ENCODE measurements at regions not wholly inside any gene's neighbourhood (a gene's known extent, or its start where the extent isn't known, plus 50 kb on each side); places are given as distances from the start of the nearest gene placed in this dataset.

- no peak for DNase-seq
Measured at GRCh38 chr2:11018651-11019185, 107.0 kb downstream of the KCNF1 start.

GRCh38 chr2:11019614-11020013 is 107.9 kb downstream of the KCNF1 start:
- DNase-seq: no peak

DNA sequence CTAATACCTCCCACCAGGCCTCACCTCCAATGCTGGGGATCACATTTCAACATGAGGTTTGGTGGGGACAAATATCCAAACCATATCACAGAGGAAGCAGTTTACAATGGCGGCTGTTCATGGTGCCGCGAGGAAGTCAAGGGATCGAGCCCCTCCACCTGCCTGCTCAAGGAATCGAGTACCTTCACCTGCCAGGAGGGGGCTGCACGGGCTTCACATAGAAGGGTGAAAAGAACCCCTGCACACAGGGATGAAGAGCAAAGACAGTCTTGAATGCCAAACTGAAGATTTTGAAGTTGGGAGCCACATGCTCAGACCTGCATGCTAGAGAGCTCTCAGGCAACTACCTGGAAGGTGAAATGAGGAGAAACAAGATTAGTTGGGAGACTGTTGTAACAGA is 110.3 kb downstream of the KCNF1 start:
- DNase-seq: no peak

- DNase-seq: no peak
Measured at GRCh38 chr2:11022591-11023273, 111.0 kb downstream of the KCNF1 start.

DNA sequence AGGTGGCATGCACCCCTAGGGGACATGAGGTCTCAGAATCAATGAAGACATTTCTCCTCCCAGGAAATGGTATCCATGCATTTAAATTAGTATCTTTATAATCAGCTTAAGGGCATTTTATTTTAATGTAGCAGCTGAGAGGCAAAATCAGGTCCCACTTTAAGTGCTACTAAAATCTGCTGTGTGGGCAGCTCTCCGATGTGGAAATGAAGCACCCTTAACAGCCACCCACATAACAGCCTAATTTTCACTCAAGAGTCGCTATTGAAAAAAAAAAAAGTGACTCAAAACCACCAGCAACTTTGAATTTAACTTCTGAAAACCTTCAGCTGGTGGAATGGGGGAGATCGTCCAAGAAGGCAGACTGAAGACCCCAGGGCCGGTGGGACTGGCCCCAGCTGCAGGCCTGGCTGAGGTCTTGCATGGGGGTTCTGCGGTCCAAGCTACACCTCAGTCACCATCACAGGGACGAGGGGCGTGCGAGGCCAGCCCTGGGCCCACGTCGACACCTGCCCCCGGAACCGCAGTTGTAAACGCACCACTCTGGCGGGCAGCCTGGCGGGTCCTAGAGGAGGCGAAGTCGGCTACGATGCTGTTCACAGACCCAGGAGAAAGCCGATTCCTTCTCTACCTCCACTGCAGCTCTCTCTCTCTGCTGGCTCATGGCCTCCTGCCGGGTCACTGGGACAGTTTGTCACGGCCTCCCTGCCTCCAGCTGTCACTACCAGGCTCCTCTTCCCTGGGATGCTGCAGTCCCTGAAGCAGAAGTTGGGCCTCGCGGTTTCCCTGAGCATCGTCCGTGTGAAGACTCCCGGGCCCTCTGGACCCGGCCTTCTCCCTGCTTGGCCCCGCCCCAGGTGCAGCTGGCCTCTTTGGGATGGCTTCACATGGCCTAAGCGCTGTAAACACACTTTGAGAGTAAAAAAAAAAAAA is 111.9 kb downstream of the KCNF1 start:
- no peak for DNase-seq

- no peak for DNase-seq
Measured at GRCh38 chr2:11024259-11024645, 112.5 kb downstream of the KCNF1 start.

GRCh38 chr2:11024687-11025086 is 113.0 kb downstream of the KCNF1 start:
- no peak for DNase-seq

DNA sequence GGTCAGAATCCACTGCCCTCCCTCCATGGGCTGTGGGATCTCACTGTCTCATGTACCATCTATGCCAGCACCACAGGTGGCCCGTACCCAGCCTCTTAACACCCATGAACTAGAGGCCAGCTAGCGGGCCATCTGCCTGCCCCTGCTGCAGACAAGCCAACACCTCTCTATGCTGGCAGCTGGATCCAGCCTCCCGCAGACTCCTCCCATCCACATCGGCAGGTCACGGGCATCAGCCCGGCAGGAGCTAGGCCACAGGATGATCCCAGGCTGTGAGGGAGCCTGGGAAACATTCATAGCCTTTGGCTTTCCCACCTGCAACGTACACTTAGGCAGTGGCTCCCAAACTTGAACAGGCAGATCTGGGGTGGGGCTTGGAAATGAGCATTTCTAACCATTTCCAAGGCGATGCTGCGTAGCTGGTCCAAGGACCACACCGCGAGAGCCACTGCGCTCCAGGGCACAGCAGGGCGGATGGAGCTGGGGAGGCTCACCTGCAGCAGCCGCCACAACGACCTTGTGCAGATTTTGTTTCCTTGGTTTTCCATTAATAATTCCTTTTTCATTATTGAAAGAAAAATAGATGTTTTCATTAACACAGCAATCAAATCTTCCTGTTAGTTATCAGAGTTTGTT is 114.7 kb downstream of the KCNF1 start:
- no peak for DNase-seq

DNA sequence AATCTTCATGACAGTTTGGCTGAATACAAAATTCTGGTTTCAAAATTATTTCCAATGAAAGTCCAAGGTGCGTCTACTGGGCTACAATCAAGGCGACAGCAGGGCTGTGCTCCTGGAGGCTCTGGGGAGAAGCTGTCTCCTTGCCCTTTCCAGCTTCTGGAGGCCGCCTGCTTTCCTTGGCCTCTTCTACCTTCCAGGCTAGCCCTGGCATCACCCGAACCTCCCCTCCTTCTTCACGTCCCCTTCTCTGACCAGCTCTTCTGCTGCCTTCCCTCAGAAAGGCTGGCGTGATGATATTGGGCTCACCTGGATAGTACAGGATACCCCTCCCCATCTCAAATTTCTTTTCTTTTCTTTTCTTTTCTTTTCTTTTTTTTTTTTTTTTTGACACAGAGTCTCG is 115.5 kb downstream of the KCNF1 start:
- DNase-seq: no peak

- DNase-seq: no peak
Measured at GRCh38 chr2:11028407-11028916, 116.7 kb downstream of the KCNF1 start.

DNA sequence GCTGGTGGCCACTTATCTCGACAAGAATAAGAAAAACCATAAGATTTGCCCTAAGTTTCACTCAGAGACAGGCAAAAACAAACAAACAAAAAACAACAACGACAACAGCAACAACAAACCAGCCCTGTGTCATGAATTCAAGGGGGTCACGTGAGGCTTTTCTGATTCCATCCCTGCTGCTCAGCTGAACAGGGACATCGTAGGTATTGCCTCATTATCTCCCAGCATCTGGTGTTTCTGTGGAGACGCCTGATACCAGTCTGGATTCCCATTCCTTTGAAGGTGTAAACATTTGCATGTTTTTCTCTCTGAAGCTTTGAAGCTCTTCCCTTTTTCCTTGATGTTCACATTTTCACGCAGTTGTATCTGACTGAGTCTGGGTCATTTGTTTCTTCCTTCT is 117.4 kb downstream of the KCNF1 start:
- DNase-seq: no peak

GRCh38 chr2:11030036-11030435 is 118.3 kb downstream of the KCNF1 start:
- DNase-seq: no peak

- no peak for DNase-seq
Measured at GRCh38 chr2:11030909-11031308, 119.2 kb downstream of the KCNF1 start.

DNA sequence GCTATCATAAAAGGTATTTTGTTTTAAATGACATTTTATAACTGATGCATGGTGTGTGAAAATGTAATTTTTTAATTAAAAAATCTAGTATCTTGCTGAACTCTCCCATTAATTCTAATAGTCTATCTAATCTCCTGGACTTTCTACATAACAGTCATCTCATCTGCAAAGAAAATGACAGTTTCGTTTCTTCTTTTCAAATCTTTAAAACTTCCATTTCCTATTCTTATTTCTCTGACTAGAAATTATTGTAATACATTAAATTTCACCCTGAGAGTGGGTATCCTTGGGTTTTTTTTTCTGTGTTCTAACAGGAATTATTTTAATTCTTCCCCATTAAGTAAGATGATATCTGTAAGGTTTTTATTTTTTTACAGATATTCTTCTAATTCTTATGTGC is 120.1 kb downstream of the KCNF1 start:
- DNase-seq: no peak

GRCh38 chr2:11032396-11032795 is 120.7 kb downstream of the KCNF1 start:
- no peak for DNase-seq

GRCh38 chr2:11033114-11033513 is 121.4 kb downstream of the KCNF1 start:
- DNase-seq: no peak

DNA sequence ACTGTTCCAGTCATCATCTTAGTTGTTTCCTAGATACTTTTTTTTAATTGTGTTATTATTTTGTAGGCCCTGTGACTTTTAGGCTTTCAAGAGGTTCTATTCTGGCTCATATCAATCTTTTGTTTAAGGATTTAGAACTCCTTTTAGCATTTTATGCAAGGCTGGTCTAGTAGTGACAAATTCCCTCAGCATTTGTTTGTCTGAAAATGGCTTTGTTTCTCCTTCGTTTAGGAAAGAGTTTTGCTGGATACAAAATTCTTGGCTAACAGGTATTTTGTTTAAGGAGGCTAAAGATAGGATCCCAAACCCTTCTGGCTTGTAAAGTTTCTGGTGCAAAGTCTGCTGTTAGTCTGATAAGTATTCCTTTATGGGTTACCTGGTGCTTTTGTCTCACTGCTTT is 116.6 kb upstream of the SLC66A3 start:
- DNase-seq: no peak

GRCh38 chr2:11040992-11041391 is 114.3 kb upstream of the SLC66A3 start:
- DNase-seq: no peak

DNA sequence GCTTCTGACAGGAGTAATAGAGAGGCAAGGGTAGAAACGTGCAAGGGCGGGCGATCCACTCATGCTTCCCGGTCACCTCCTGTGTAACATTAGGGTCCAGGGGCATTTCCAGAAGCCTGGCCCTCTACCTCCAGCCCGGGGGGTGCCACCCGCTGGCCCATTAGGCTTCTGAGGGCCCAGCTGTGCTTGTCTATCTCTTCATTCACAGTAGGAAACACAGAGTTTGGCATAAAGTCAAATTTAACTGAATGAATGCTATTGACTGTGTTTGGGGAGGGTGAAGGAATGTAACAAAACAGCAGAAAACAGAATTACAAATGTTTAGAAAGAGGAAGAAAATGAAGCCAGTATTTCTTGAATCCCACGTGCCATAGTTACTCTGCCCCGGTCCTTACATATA is 112.4 kb upstream of the SLC66A3 start:
- DNase-seq: no peak

DNA sequence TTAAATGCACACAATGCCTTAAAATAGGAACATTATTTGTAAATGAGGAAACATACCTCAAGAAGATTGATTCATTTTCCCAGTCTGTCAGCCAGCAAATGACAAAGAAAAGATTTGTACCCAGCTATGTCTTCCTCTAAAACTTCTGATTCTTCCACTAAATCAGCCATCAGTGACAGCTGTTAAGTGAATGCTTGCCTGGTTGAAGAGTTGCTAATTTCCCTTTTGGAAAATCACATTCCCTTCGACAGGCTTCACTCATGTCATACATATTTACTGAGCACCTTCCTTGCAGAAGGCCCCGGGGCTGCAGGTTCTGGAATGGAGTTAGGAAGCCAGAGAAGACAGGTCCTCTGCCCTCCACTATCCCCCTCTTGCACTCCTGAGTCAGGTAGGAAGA is 112.0 kb upstream of the SLC66A3 start:
- DNase-seq: no peak

DNA sequence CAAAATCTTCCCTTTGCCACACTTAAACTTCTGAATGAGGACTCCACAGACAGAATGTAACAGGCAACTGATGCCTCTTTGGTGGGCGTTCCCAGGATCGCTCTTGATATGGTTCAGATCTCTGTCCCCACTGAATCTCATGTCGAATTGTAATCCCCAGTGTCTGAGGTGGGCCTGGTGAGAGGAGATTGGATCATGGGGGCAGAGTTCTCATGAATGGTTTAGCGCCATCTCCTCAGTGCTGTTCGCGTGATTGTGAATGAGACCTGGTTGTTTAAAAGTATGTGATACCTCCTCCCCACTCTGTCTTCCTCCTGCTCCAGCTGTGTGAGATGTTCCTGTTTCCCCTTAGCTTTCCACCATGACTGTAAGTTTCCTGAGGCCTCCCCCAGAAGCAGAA is 111.1 kb upstream of the SLC66A3 start:
- DNase-seq: no peak

DNA sequence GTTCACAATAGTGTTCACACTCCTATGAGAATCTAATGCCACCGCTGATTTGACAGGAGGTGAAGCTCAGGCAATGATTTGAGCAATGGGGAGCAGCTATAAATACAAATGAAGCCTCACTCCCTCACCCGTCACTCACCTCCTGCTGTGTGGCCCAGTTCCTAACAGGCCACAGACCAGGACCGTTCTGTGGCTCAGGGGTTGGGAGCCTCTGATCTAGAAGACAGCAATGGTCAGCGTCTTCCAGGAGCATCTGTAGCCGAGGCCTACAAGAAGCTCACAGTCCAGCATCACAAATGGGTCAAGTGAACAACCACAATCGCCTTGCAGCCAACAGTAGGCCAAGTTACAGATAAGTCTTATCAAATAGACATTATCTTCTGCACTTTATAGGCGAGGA is 110.0 kb upstream of the SLC66A3 start:
- no peak for DNase-seq

- DNase-seq: no peak
Measured at GRCh38 chr2:11048335-11049008, 106.8 kb upstream of the SLC66A3 start.
